Ramos (cell line): ENCODE measurements at regions not wholly inside any gene's neighbourhood (a gene's known extent, or its start where the extent isn't known, plus 50 kb on each side); places are given as distances from the start of the nearest gene placed in this dataset.

Experiments
- in situ Hi-C: fragments of 300-500 bp; cut with MboI; formaldehyde crosslinking; loops from one replicate; pipeline ENCODE4 v1.14.3; 2022; ENCODE audit warnings: low sequenced_read_pairs; ENCODE audit not compliant: unreplicated experiment

DNA sequence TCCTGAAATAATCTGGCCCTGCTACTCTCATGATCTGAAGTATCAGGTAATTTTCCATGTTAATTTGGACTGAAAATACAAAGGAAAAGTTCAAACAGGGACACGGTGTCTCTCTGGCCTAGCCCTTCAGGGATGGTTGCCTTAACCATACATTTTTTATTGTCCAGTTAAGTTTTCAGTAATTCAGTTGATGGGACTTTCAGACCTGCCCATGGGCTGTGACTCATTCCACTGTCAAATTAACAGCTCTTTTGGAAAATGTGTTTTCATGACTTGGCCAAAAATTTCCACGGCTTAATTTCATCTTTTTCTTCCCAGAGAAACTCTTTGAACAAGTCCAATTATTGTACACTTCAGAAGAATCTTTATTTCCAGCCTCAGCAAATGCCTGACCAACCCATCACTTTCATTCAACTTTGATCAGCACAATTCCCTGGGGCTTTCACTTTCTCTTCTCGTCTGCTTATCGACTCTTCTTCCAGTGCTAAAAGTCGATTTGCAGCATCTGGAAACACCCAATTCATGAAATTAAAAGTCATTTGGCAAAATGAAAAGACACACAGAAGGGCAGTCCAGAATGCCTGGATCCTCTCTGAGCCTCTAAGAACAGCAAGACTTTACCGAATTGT, 293.9 kb downstream of the RAB28 start:
- in situ Hi-C loops: no loop called here

DNA sequence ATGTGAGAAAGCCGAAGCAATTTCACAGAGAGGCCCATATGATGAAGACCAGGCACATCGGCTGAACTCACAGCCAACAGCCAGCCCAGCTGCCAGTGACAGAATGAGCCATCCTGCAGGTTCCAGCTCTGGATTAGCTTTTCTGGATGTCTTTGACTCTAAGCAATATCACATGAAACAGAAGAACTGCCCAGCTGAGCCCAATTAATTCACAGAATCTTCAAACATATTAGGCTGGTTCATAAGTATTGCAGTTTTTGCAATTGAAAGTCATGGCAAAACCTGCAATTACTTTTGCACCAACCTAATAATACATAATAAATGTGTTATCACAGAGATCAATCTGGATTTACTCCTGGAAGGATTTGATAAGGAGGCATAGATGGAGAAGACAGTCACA, 299.9 kb downstream of the RAB28 start:
- in situ Hi-C loops: no loop called here

DNA sequence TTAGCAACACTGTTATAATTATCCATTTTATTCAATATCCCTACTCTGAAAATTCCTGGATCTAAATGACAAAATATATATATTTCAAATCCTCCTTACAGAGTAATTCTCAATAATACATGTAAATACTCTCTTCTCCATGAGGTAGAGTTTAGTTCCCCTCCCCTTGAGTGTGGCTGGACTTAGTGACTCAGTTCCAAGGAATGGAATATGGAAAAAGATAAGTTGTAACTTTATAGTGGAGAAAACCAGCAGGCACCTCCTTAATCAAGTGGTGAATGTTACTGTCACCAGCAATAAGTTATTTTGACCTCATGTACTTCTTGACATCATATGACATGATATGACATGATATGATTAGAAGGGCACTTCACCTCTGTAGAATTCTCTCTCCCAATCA, 302.0 kb downstream of the RAB28 start:
- in situ Hi-C loops: no loop called here

DNA sequence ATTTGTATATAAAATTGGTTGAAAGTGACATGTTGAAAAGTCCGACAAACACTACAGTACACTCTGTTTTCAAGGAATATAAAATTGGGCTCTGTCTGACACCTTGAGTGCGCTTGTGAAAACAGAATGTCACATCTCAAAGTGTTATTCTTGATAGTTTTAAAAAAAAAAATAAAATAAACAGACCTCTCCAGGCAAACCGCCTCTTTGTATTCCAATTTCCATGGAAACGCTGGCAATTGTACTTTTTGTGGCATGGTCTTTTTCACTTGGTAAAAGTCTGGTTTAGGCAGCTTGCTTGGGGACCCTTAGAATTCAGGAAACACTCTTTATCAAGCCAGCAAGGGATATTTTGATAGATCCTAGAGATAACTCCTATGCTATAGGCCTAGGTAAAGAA, 302.5 kb downstream of the RAB28 start:
- in situ Hi-C loops: no loop called here

DNA sequence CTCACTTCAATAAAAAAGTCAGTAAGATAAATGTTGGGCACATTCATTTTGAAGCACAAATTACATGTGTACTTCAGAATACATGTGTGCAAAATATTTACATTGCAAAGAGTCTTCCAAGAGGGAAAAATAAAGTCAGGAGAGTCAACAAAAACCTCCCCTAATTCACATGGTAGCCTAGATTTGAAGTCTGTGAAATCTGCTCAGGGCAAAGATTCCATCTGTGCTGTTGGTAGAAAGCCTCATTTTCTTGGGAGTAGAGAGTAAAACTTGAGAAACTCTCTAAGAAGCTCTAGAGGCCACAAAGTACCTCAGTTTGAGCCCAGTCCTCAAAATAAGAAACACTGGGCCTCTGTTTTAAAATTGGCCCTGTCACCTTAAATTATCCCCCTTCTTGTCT, 303.4 kb downstream of the RAB28 start:
- in situ Hi-C loops: no loop called here

DNA sequence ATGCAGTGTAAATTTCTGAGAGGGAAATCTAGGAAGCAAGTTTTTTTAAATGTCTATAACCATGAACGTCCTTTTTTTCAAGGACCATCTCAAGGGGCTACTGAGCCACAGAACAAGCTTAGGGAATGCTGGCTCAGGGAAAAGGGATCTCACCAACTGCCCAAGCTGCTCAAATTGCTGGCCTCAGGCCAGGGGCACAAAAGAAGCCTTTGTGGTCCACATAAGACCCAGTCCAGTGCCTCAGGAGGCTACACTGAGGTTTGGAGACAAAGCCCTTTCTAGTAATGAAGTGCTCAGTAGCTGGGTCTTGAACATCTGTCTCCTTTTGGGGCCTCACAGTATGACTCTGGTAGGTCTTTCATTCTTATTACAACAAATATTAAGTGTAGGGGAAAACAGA, 305.5 kb downstream of the RAB28 start:
- in situ Hi-C loops: no loop called here

DNA sequence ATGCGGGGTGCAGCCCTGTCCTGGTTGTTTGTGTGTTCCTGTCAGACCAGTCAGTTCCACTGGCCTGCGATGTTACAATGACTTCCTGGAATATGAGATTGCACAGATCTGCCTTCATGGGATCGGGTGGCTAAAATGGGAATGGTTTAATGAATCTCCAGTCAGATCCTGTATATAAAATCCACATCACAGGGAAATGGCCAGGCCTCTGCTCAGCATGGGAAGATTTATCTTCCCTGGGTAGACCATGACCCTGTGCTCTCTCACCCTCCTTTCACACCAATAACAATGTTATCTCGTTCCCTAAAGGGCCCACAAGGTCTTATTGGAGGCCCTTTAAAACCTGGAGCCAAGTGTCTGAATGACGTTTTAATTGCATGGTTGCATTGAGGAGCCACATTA, 307.4 kb downstream of the RAB28 start:
- in situ Hi-C loops: no loop called here

DNA sequence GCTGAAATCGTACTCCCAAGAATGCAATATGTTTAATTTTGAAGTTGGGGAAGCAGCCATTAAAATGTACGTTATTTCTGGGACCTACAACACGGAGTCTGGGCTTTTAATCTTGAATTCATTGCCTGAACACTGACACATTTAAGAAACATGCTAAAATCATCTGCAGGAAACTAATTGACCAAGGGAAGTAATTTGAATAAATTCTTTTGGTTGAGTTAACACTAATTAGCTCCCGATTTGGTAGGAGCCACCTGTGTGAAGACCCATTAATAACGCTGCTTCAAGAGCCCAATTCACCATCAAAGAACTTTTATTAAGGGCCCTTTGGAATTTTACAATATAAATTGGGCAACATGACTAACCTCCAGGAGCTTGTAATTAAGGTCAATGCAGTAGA, 309.2 kb downstream of the RAB28 start:
- in situ Hi-C loops: no loop called here

DNA sequence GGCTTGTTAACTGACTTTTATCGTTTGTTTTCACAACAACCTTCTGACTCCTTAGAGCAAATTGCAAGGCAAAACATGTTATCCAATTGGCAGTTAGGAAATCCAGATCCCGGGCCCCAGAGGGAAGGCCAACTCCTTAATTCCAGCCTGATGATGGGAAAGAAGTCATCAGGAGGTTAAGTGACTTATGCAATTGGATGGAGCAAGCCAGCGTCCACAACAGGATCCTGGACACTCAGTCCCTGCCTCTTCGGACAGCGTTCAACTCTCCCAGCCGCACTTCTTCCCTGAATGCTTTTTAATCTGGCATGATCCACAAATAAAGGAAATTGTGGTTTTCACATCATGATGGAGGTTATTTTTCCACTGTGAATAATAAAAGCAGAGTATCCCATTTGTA, 310.1 kb downstream of the RAB28 start:
- in situ Hi-C loops: no loop called here

DNA sequence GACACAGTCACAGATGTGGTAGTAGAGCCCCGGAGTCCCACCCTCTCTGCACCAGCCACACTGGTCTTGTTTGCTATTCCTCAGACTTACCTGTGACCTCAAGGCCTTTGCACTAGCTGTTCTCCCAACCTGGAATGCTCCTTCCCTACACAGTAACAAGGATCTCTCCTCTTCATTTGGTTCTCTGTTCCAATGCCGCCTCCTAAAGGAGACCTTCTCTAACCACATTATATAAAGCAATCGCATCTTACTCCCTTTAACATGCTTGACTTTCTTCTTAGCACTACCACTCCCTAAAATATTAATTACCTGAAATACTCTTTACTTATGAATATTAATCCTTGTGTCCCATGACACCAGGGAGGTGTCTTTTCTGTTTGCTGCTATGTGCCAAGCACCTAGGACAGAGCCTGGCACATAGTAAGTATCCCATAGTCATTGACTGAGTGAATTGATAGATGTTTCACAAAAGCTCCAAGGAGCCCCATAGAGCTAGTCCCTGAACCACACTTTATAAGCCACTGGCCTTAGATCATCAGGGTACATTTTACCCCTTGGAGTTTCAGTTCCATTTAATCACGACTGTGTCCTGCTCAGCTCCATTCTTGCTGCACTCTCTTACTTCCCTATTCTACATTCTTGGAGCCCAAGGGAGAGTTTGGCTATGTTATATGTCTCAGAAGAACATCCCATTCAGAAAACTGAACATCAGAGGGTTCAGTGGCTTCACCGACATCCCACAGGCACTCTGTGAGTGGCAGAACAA, 312.7 kb downstream of the RAB28 start:
- in situ Hi-C loops: no loop called here

DNA sequence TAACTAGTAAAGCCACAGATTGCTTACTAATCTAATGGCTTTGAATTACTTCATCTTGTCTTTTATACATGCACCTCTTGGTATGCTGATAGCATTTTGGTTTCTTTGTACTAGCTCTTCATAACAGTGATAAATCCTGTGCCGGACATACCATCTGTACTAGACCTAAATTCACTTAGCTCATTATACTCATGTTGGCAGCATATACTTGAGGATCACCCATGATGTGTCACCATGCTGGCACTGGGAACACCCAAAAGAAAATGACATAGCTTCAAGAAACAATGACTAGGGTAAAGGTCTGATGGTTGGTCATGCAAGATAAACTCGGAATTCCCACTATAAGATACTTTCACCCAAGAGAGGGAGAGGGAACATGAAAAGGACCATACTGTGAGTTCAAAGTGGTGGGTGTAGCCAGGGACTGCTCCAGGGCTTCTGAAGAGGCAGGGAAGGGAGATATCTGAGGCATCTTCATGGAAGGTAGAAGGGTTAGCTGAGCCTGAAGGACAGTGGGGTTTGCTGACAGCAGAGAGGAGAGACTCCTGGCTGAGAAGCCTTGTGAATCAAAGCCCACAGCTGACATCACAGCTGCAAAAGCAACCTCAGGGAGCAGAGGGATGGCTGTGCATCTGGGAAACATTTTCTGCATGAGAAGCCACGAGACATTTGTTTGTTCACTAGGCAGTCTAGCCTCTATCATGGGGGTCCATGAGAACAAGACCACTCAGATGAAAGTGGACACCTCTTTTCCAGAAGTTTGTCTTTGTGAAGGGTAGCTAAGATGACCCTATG, 314.2 kb downstream of the RAB28 start:
- in situ Hi-C loops: no loop called here

DNA sequence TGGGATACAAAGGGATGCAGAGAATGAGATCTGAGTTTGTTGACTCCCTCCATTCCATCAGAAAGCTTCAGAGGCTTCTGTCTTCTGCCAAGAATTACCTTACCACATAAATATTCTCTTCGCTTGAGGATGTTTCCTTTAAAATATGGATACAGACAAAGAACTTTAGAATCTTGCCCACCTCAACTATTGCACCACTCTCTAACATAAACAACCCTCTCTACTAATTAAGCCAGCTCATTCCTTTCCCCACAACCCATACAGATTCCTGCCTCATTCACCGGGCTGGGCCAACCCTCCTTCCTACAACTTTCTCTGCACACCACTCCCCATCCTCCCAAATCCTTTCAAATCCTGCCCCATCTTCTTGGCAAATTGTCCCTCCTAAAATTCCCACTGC, 315.8 kb downstream of the RAB28 start:
- in situ Hi-C loops: no loop called here

DNA sequence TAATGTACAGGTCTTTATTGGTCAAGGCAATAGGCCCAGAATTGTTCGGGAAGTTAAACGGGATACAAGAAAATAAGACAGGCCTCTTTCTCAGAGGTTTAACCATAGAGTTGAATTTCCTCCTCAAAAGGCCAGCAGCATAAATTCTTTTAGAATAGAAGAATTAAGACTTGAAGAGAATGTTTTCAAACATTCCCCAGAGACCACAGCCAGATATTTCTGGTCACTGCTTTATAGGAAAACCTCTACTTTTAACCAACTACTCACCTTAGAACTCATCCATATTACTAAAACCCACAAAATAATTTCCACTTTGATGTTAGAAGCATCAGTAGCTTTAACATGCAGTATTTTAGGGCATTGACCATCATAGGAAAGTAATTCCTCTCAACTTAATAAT, 317.9 kb downstream of the RAB28 start:
- in situ Hi-C loops: no loop called here

DNA sequence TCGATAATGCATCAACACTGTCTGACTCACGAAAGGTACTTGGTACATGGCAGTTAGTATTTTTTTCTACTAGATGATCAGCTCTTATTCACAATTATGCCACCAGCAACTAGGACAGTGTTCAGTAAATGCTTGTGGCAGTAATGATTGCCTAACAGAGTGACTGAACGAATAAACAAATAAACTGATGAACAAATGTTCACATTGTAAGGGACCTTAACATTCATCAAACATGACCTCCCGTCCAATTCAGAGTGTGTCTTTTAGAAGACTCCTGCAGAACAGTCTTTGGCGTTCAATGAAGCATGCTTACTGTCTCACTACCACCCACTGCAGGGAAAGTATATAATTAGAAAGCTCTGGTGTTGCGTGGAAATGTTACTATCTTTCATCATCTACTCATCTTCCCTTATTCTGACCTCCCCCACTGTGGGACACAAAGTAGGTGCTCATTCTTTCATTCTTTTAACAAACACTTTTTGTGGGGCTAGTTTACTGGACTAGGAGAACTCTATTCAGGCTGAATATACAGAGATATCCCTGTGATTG, 319.3 kb downstream of the RAB28 start:
- in situ Hi-C loops: no loop called here

DNA sequence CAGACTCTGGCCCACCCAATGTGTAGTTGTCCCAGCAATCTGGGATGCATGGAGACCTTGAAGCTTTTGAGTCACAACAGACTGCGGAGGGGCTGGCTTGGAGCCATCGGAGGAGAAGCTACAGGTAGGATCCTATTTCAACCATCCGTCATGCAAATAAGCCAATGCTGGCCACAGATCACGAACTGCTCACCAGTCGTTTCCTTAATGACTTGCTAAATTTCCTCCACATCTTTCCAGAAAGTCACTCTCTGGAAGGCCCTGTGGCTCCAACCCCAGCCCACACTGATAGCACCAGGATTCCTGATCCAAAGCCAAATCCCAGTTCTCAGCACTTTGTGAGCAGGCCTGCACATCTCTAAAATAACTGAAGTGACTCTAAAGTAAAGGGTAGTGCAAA, 321.3 kb downstream of the RAB28 start:
- in situ Hi-C loops: no loop called here

DNA sequence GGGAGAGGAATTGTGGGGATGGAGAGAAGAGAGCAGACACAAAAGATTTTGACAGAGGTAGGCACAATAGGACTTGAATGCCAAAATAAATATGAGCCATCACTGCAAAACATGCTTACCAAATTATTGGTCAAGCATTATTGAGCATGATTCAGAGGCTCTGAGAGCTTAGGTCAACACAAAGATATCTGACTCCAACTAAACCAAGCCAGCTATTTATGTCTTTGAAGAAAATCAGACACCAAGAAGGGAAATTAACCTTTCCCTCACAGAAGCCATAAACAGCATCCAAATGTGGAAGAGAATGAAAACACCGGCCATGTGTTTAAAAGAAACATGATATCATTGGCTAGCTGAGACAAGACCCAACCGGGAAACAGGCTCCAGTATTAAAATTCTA, 323.2 kb downstream of the RAB28 start:
- in situ Hi-C loops: no loop called here

DNA sequence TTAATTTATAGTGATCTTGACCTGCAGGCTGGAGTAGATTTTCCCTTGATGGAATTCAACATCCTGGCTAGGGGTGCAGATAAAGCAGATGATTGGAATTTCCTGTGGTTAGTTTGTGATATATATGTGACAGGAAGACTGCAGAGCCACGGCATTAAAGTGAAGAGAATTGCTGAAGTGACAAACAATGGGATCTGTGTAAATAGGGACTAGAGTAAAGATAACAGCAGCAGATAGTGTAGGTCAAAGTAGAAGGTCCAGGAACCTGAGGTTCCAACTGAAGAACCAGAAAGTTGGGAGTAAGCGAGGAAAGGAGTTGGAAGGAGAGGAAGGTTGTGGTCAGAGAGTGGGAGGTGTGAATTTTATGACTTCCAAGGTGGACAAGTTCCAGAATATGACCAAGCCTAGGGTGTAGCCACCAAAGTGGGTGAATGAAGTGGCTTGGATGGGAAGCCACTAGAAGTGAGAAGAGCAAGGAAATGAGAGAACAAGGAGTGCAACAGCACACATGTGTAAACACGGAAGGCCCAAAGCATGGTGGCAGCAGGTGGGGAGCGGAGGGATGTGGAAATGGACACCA, 325.0 kb downstream of the RAB28 start:
- in situ Hi-C loops: no loop called here

DNA sequence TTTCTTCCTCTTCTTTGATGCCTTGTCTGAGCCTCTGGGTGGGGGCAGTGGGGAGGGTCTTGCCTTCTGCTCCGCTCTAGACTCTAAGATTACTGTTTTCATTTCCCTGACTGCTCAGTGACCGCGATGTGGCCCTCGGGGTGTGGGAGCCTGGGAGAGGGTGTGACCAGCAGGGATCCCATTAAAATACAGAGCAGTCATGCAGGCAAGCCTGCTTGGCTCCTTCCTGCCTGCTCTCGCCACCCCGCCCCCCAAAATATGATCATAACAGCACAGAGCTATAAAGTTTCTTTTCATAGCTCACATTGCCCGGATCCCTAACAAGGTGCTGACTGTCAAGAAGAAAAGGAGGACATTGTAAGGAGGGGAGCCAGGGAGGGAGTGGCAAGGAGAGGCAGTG, 332.9 kb downstream of the RAB28 start:
- in situ Hi-C loops: no loop called here

DNA sequence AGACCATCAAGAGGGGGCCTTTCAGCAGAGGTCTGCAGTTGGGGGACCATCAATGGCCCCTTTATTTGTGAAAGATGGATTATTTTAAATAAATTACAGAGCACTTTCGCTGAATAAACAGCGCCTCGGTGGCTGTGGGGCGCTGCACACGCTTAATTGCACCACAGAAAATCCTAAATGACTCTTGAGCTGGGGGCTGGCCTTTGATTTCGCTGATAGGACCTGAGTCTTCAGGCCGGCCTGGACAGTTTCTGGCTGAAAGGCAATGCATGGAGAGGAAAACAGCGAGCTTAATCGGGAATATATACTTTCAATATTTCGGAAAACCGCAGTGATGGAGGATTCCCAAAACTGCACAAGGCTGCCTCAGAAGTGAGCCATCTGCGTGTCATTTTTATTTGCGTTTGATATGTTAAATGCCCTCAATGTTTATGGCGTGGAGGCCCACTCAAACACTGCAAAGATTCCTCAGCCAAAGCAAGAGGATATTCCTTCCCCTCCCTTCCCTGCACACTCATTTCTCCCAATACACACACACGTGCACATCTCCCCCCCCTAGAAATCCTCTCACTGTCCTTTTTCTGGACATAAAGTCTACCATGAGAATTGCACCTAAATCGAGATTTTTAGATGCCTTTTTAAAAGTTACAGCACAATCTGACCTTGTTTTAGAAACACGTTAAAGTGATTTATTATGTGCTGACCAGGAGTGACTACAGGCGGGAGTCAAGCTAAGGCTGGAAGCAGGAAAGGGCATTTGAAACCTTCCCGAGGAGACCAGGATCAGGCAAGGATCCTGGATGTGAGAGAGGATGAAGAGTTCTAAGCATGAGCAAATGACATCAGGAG, 340.7 kb downstream of the RAB28 start:
- in situ Hi-C loops: no loop called here

DNA sequence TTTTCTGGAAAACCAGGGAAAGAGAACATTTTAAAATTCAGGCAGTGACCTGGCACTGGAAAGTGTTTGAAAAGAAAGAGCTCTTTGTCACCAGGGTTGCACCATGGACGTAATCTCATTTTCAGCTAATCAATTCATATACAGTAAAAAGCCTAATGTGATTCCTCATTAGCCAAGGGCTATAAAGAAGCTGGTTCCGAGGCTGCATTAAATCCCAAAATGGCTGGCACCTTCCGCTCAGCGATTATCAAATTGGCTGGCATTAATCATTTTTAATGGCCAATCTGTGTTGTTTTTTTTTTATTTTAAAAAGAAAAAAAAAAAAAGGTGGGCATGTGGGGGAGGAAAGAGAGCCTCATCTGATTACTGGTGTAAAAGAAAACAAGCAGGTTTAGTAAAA, 341.4 kb downstream of the RAB28 start:
- in situ Hi-C loops: no loop called here
